ENCODE measurements at regions not wholly inside any gene's neighbourhood (a gene's known extent, or its start where the extent isn't known, plus 50 kb on each side); places are given as distances from the start of the nearest gene placed in this dataset.

GRCh38 chr20:10927936-10928840 is 254.4 kb upstream of the JAG1 start:
- no peaks in the 10 kb centered on the region for H4K20me1 ChIP-seq (ENCODE audit: insufficient read depth, low read length)
- H3K27ac ChIP-seq (ENCODE audit: low read length), result no peak overlapping the region
- no peak for DNase-seq
- H3K4me3 ChIP-seq (ENCODE audit: low read length), result no peak overlapping the region
- H3K4me2 ChIP-seq (ENCODE audit: low read depth, low read length), result no peak overlapping the region
- no peaks in the 10 kb centered on the region for H3K9me2 ChIP-seq (replicated peaks; ENCODE audit: insufficient read depth, low read length)
- no peaks in the 10 kb centered on the region for H3K4me1 ChIP-seq (ENCODE audit: low read length)
- no peaks in the 10 kb centered on the region for H3K27me3 ChIP-seq (replicated peaks; ENCODE audit: insufficient read depth, low read length)
- TF ChIP-seq, protein P1, sequence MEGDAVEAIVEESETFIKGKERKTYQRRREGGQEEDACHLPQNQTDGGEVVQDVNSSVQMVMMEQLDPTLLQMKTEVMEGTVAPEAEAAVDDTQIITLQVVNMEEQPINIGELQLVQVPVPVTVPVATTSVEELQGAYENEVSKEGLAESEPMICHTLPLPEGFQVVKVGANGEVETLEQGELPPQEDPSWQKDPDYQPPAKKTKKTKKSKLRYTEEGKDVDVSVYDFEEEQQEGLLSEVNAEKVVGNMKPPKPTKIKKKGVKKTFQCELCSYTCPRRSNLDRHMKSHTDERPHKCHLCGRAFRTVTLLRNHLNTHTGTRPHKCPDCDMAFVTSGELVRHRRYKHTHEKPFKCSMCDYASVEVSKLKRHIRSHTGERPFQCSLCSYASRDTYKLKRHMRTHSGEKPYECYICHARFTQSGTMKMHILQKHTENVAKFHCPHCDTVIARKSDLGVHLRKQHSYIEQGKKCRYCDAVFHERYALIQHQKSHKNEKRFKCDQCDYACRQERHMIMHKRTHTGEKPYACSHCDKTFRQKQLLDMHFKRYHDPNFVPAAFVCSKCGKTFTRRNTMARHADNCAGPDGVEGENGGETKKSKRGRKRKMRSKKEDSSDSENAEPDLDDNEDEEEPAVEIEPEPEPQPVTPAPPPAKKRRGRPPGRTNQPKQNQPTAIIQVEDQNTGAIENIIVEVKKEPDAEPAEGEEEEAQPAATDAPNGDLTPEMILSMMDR (IDR thresholded peaks at IDR 0.05; ENCODE audit: low read length), result no peak
- no peak for TF ChIP-seq EZH2 (optimal IDR thresholded peaks at IDR 0.05; ENCODE audit: low read depth, low read length)
- TF ChIP-seq EZH2phosphoT487 (IDR thresholded peaks at IDR 0.05; ENCODE audit: low read length), result no peak
- no peak overlapping the region for H3K9ac ChIP-seq (ENCODE audit: low read length)
- H3K36me3 ChIP-seq (replicated peaks; ENCODE audit: insufficient read depth, low read length), result no peaks in the 10 kb centered on the region
- no peaks in the 10 kb centered on the region for H3K9me3 ChIP-seq (replicated peaks; ENCODE audit: insufficient read depth, low read length)
- no peaks in the 10 kb centered on the region for H3F3A ChIP-seq (ENCODE audit: insufficient read depth, low read length)
- H3K79me2 ChIP-seq (ENCODE audit: low read length), result no peaks in the 10 kb centered on the region
- H2AFZ ChIP-seq (ENCODE audit: low read length), result no peak overlapping the region

DNA sequence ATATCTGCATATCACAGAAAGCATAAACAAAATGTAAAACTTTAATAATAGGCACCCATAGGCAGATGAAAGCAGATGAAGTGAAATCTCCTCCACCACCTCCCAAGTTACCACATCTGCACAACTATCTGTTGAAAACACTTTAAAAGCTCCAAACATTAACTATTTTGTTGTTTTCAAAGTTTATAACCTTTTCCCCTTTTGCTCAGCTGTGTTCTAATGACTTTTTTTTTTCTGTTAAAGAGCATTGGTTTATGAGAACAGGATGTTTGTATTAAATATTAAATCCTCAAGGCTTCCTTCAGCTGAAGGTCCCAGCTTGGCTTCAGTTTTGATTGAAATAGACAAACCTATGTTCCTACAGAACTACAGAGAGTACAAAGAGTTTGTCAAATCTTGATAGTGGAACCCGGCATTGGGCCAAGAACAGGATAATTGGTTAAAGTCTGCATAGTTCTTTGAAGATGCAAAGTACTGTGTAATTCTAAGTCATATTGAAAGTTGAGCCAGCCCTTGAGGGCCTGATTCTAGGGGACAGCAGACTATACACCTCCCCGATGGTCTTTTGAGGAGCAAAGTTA is 255.1 kb upstream of the JAG1 start:
- H3K9me3 ChIP-seq (replicated peaks; ENCODE audit: insufficient read depth, low read length), result no peaks in the 10 kb centered on the region
- H3K9me2 ChIP-seq (replicated peaks; ENCODE audit: insufficient read depth, low read length), result no peaks in the 10 kb centered on the region
- DNase-seq, result no peak
- no peaks in the 10 kb centered on the region for H3K79me2 ChIP-seq (ENCODE audit: low read length)
- no peaks in the 10 kb centered on the region for H3F3A ChIP-seq (ENCODE audit: insufficient read depth, low read length)
- H3K4me2 ChIP-seq (ENCODE audit: low read depth, low read length), result no peak overlapping the region
- H3K4me1 ChIP-seq (ENCODE audit: low read length), result no peaks in the 10 kb centered on the region
- no peak for TF ChIP-seq EZH2phosphoT487 (IDR thresholded peaks at IDR 0.05; ENCODE audit: low read length)
- TF ChIP-seq, protein P1 (IDR thresholded peaks at IDR 0.05; ENCODE audit: low read length), result no peak
- no peak for TF ChIP-seq EZH2 (optimal IDR thresholded peaks at IDR 0.05; ENCODE audit: low read depth, low read length)
- no peak overlapping the region for H2AFZ ChIP-seq (ENCODE audit: low read length)
- no peaks in the 10 kb centered on the region for H3K27me3 ChIP-seq (replicated peaks; ENCODE audit: insufficient read depth, low read length)
- no peaks in the 10 kb centered on the region for H3K36me3 ChIP-seq (replicated peaks; ENCODE audit: insufficient read depth, low read length)
- no peak overlapping the region for H3K4me3 ChIP-seq (ENCODE audit: low read length)
- no peak overlapping the region for H3K9ac ChIP-seq (ENCODE audit: low read length)
- no peaks in the 10 kb centered on the region for H4K20me1 ChIP-seq (ENCODE audit: insufficient read depth, low read length)
- H3K27ac ChIP-seq (ENCODE audit: low read length), result no peak overlapping the region

- Histone ChIP-seq H3K4me1 (ENCODE audit: low read length) (peaks cover 6% of the 10 kb centered on the region; the same call in 1 of the 2 replicates), H2AFZ (ENCODE audit: low read length) (no peak overlapping the region), H3K9me3 (replicated peaks; ENCODE audit: insufficient read depth, low read length) (no peaks in the 10 kb centered on the region), H3K9me2 (replicated peaks; ENCODE audit: insufficient read depth, low read length) (no peaks in the 10 kb centered on the region), H3F3A (ENCODE audit: insufficient read depth, low read length) (peaks cover 5% of the 10 kb centered on the region; the same call in 1 of the 2 replicates), H3K9ac (ENCODE audit: low read length) (no peak overlapping the region), H3K27ac (ENCODE audit: low read length) (no peak overlapping the region), H3K4me3 (ENCODE audit: low read length) (no peak overlapping the region), H4K20me1 (ENCODE audit: insufficient read depth, low read length) (no peaks in the 10 kb centered on the region), H3K36me3 (replicated peaks; ENCODE audit: insufficient read depth, low read length) (no peaks in the 10 kb centered on the region), H3K79me2 (ENCODE audit: low read length) (no peaks in the 10 kb centered on the region), H3K4me2 (ENCODE audit: low read depth, low read length) (no peak overlapping the region), H3K27me3 (replicated peaks; ENCODE audit: insufficient read depth, low read length) (no peaks in the 10 kb centered on the region)
- TF ChIP-seq, protein P1 (IDR thresholded peaks at IDR 0.05; ENCODE audit: low read length), result no peak
- TF ChIP-seq EZH2 (optimal IDR thresholded peaks at IDR 0.05; ENCODE audit: low read depth, low read length) (no peak), EZH2phosphoT487 (IDR thresholded peaks at IDR 0.05; ENCODE audit: low read length) (no peak)
- DNase-seq, result no peak
Observed at GRCh38 chr20:10935658-10936402, 262.0 kb upstream of the JAG1 start.
